Liver (tissue), 7 donors: ENCODE measurements at regions not wholly inside any gene's neighbourhood (a gene's known extent, or its start where the extent isn't known, plus 50 kb on each side); places are given as distances from the start of the nearest gene placed in this dataset.

Source experiments
- DNase-seq: peaks from one replicate; pipeline ENCODE4 v3.0.0-alpha.2; 2017; ENCODE audit warnings: low spot score
- H3K27ac ChIP-seq, 2 donors: one replicate each; pipeline ENCODE4 v1.7.0; 2013; ENCODE audit warnings: inconsistent platforms in 2 of 2, low read length in 2 of 2, control low read depth in 1 of 2, low read depth in 1 of 2, mild to moderate bottlenecking in 1 of 2
- H3K27me3 ChIP-seq, 4 donors: one replicate each; pipeline versions ENCODE4 v1.6.1 to v1.7.0; 2013; ENCODE audit warnings: low read length in 3 of 4, inconsistent platforms in 1 of 4, mild to moderate bottlenecking in 1 of 4, moderate library complexity in 1 of 4; ENCODE audit not compliant: control insufficient read depth in 4 of 4, insufficient read depth in 4 of 4
- H3K36me3 ChIP-seq, 4 donors: one replicate each; pipeline versions ENCODE4 v1.6.1 to v1.7.0; 2013; ENCODE audit warnings: low read length in 3 of 4, mild to moderate bottlenecking in 3 of 4, low read depth in 1 of 4, moderate library complexity in 1 of 4; ENCODE audit not compliant: control insufficient read depth in 4 of 4, insufficient read depth in 3 of 4
- H3K4me1 ChIP-seq, 4 donors: one replicate each; pipeline versions ENCODE4 v1.6.1 to v1.7.0; 2013; ENCODE audit warnings: low read length in 3 of 4, mild to moderate bottlenecking in 3 of 4, moderate library complexity in 1 of 4; ENCODE audit not compliant: control insufficient read depth in 4 of 4, insufficient read depth in 4 of 4
- H3K4me3 ChIP-seq, 3 donors: one replicate each; pipeline versions ENCODE4 v1.6.1 to v1.7.0; 2013; ENCODE audit warnings: low read length in 3 of 3, control low read depth in 1 of 3, low read depth in 1 of 3, mild to moderate bottlenecking in 1 of 3
- H3K9ac ChIP-seq, 2 donors: one replicate each; pipeline ENCODE4 v1.7.0; 2013; ENCODE audit warnings: low read length in 2 of 2, mild to moderate bottlenecking in 2 of 2, moderate library complexity in 2 of 2, control low read depth in 1 of 2, low read depth in 1 of 2
- H3K9me3 ChIP-seq, 4 donors: one replicate each; pipeline versions ENCODE4 v1.6.1 to v1.7.0; 2013; ENCODE audit warnings: low read length in 3 of 4; ENCODE audit not compliant: control insufficient read depth in 4 of 4
- EGR1 ChIP-seq, 2 donors: IDR thresholded peaks; 2 replicates each; pipeline ENCODE4 v1.6.1; 2016 to 2018; ENCODE audit warnings: antibody characterized with exemption in 2 of 2, low read depth in 2 of 2
- FOXA2 ChIP-seq: IDR thresholded peaks from 2 replicates; pipeline ENCODE4 v1.6.1; 2016; ENCODE audit warnings: antibody characterized with exemption
- GABPA ChIP-seq, 2 donors: IDR thresholded peaks in 1 of 2; conservative IDR thresholded peaks in 1 of 2; 2 replicates each; pipeline ENCODE4 v1.6.1; 2016; ENCODE audit warnings: antibody characterized with exemption in 2 of 2, mild to moderate bottlenecking in 1 of 2, moderate library complexity in 1 of 2
- HNF4A ChIP-seq, 2 donors: conservative IDR thresholded peaks; 2 replicates each; pipeline ENCODE4 v1.6.1; 2016; ENCODE audit warnings: antibody characterized with exemption in 2 of 2, mild to moderate bottlenecking in 2 of 2
- HNF4G ChIP-seq: IDR thresholded peaks from 2 replicates; pipeline ENCODE4 v1.6.1; 2016; ENCODE audit warnings: antibody characterized with exemption
- JUND ChIP-seq, 2 donors: IDR thresholded peaks; 2 replicates each; pipeline ENCODE4 v1.6.1; 2016; ENCODE audit warnings: antibody characterized with exemption in 2 of 2
- NR2F2 ChIP-seq: IDR thresholded peaks from 2 replicates; pipeline ENCODE4 v1.6.1; 2016; ENCODE audit warnings: antibody characterized with exemption
- RAD21 ChIP-seq, 2 donors: IDR thresholded peaks; 2 replicates each; pipeline ENCODE4 v1.6.1; 2016; ENCODE audit warnings: antibody characterized with exemption in 2 of 2, mild to moderate bottlenecking in 2 of 2
- RXRA ChIP-seq, 2 donors: IDR thresholded peaks; 2 replicates each; pipeline ENCODE4 v1.6.1; 2017 to 2018; ENCODE audit warnings: antibody characterized with exemption in 2 of 2, mild to moderate bottlenecking in 1 of 2
- SP1 ChIP-seq: IDR thresholded peaks from 2 replicates; pipeline ENCODE4 v1.6.1; 2018; ENCODE audit warnings: antibody characterized with exemption, mild to moderate bottlenecking
- TAF1 ChIP-seq: conservative IDR thresholded peaks from 2 replicates; pipeline ENCODE4 v1.6.1; 2016; ENCODE audit warnings: antibody characterized with exemption, mild to moderate bottlenecking
- YY1 ChIP-seq: IDR thresholded peaks from 2 replicates; pipeline ENCODE4 v1.6.1; 2016; ENCODE audit warnings: antibody characterized with exemption, mild to moderate bottlenecking
- WGBS: extraction: QIAGEN DNeasy Blood & Tissue Kit; methylation state at CpG from one replicate; pipeline ENCODE4 v1.1.7; 2013; 5-methylcytosine and 5-hydroxymethylcytosine counted together
- TF ChIP-seq, protein P1 (sequence below): IDR thresholded peaks from 2 replicates; pipeline ENCODE4 v1.6.1; 2016; ENCODE audit warnings: antibody characterized with exemption
- TF ChIP-seq, protein P2 (sequence below): IDR thresholded peaks from 2 replicates; pipeline ENCODE4 v1.6.1; 2016; ENCODE audit warnings: antibody characterized with exemption
- TF ChIP-seq, protein P3 (sequence below): IDR thresholded peaks from 2 replicates; pipeline ENCODE4 v1.6.1; 2016; ENCODE audit warnings: antibody characterized with exemption
- TF ChIP-seq, protein P4 (sequence below): IDR thresholded peaks from 2 replicates; pipeline ENCODE4 v1.6.1; 2016; ENCODE audit warnings: antibody characterized with exemption, mild to moderate bottlenecking
- donor health status: healthy.
- donor health status: healthy.
- donor health status: healthy.
- donor health status: healthy.

DNA sequence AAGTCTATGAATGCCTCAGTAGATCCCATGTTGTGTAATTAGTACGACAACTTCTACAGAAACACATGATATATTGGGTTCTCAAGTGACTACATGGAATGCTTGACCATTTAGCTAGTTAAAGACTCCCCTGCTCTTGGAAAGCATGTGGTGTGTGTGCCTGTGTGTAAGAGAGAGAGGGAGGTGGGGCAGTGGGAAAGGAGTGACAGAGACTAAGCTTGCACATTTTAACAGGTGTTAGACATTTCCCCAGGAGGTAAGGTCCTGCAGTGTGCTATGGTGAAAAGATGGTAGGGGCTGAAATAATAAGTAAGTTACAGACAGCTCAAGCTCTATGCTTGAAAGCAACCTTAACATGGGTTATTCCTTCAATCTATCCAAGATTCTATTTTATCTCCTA lies 241.7 kb upstream of the GHITM start:
- H3K9ac ChIP-seq, result no peak overlapping the region
- no peak overlapping the region for H3K27ac ChIP-seq
- H3K36me3 ChIP-seq, result no peaks in the 10 kb centered on the region
- 76% methylated on average over 1 of the region's 1 CpG for WGBS
- TF ChIP-seq HNF4G, result no peak
- TF ChIP-seq YY1, result no peak
- TF ChIP-seq, protein P1, sequence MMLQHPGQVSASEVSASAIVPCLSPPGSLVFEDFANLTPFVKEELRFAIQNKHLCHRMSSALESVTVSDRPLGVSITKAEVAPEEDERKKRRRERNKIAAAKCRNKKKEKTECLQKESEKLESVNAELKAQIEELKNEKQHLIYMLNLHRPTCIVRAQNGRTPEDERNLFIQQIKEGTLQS, result no peak
- no peak for TF ChIP-seq HNF4A (conservative IDR thresholded peaks at IDR 0.05)
- no peak for TF ChIP-seq RXRA (IDR thresholded peaks at IDR 0.05)
- TF ChIP-seq EGR1 (IDR thresholded peaks at IDR 0.05; ENCODE audit: low read depth in 2 of 2), result no peak
- TF ChIP-seq GABPA (IDR thresholded peaks at IDR 0.05 in 1 of 2, conservative IDR thresholded peaks at IDR 0.05 in 1 of 2), result no peak
- TF ChIP-seq, protein P2, sequence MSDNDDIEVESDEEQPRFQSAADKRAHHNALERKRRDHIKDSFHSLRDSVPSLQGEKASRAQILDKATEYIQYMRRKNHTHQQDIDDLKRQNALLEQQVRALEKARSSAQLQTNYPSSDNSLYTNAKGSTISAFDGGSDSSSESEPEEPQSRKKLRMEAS, result no peak
- TF ChIP-seq FOXA2, result no peak
- TF ChIP-seq, protein P3, sequence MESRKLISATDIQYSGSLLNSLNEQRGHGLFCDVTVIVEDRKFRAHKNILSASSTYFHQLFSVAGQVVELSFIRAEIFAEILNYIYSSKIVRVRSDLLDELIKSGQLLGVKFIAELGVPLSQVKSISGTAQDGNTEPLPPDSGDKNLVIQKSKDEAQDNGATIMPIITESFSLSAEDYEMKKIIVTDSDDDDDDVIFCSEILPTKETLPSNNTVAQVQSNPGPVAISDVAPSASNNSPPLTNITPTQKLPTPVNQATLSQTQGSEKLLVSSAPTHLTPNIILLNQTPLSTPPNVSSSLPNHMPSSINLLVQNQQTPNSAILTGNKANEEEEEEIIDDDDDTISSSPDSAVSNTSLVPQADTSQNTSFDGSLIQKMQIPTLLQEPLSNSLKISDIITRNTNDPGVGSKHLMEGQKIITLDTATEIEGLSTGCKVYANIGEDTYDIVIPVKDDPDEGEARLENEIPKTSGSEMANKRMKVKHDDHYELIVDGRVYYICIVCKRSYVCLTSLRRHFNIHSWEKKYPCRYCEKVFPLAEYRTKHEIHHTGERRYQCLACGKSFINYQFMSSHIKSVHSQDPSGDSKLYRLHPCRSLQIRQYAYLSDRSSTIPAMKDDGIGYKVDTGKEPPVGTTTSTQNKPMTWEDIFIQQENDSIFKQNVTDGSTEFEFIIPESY, result no peak
- TF ChIP-seq JUND (IDR thresholded peaks at IDR 0.05), result no peak
- no peak for TF ChIP-seq TAF1
- TF ChIP-seq SP1, result no peak
- no peak for TF ChIP-seq NR2F2
- no peak for TF ChIP-seq RAD21 (IDR thresholded peaks at IDR 0.05)
- H3K4me3 ChIP-seq, result no peak overlapping the region
- H3K27me3 ChIP-seq, result no peaks in the 10 kb centered on the region
- no peaks in the 10 kb centered on the region for H3K9me3 ChIP-seq
- H3K4me1 ChIP-seq, result no peaks in the 10 kb centered on the region
- DNase-seq, result no peak

DNA sequence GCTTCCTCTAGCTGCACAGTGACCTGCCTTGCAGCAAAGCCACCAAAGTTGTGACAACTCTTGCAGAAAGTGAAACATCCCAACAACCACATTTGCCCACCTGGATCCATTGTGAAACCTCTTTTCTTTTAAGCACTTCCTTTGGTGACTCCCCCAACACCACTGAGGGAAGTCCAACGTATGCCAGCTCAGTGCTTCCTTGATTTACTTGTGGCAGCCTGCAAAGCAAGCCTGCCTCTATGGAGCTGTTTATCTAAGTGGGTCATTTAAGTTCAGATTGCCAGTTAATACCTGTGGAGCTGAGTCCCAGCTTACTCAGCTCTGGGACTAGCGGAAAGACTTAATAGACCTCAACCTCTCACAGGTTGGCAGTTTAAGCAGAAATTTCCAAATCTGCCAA lies 230.8 kb upstream of the GHITM start:
- Histone ChIP-seq H3K36me3 (no peaks in the 10 kb centered on the region), H3K9me3 (no peaks in the 10 kb centered on the region), H3K4me1 (no peaks in the 10 kb centered on the region), H3K9ac (no peak overlapping the region), H3K4me3 (no peak overlapping the region), H3K27ac (no peak overlapping the region), H3K27me3 (no peaks in the 10 kb centered on the region)
- no peak for DNase-seq
- TF ChIP-seq, protein P1, result no peak
- TF ChIP-seq YY1, result no peak
- TF ChIP-seq JUND (IDR thresholded peaks at IDR 0.05), result no peak
- TF ChIP-seq RXRA (IDR thresholded peaks at IDR 0.05), result no peak
- TF ChIP-seq, protein P4, sequence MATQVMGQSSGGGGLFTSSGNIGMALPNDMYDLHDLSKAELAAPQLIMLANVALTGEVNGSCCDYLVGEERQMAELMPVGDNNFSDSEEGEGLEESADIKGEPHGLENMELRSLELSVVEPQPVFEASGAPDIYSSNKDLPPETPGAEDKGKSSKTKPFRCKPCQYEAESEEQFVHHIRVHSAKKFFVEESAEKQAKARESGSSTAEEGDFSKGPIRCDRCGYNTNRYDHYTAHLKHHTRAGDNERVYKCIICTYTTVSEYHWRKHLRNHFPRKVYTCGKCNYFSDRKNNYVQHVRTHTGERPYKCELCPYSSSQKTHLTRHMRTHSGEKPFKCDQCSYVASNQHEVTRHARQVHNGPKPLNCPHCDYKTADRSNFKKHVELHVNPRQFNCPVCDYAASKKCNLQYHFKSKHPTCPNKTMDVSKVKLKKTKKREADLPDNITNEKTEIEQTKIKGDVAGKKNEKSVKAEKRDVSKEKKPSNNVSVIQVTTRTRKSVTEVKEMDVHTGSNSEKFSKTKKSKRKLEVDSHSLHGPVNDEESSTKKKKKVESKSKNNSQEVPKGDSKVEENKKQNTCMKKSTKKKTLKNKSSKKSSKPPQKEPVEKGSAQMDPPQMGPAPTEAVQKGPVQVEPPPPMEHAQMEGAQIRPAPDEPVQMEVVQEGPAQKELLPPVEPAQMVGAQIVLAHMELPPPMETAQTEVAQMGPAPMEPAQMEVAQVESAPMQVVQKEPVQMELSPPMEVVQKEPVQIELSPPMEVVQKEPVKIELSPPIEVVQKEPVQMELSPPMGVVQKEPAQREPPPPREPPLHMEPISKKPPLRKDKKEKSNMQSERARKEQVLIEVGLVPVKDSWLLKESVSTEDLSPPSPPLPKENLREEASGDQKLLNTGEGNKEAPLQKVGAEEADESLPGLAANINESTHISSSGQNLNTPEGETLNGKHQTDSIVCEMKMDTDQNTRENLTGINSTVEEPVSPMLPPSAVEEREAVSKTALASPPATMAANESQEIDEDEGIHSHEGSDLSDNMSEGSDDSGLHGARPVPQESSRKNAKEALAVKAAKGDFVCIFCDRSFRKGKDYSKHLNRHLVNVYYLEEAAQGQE, result no peak
- no peak for TF ChIP-seq NR2F2
- WGBS, result 64% methylated on average over 2 of the region's 2 CpGs
